Osteoblast (primary cell): ENCODE measurements at regions not wholly inside any gene's neighbourhood (a gene's known extent, or its start where the extent isn't known, plus 50 kb on each side); places are given as distances from the start of the nearest gene placed in this dataset.
A peak's percentile ranks its signal among the peaks of the same experiment; 100 is the strongest.

Source experiments
- DNase-seq: peaks from one replicate; pipeline ENCODE4 v3.0.0; 2011; ENCODE audit warnings: low spot score, mixed read lengths; ENCODE audit not compliant: insufficient read length; ENCODE audit errors: missing footprints
- H2AFZ ChIP-seq: 2 replicates; pipeline ENCODE4 v1.6.0; 2011; ENCODE audit warnings: mild to moderate bottlenecking, low read length
- H3K27ac ChIP-seq: 2 replicates; pipeline ENCODE4 v1.5.1; 2011; ENCODE audit warnings: mild to moderate bottlenecking, low read depth, low read length, moderate library complexity
- H3K27me3 ChIP-seq: 2 replicates; pipeline ENCODE4 v1.6.0; 2012; ENCODE audit warnings: mild to moderate bottlenecking, control low read depth, inconsistent platforms, low read length, moderate library complexity; ENCODE audit not compliant: insufficient read depth
- H3K36me3 ChIP-seq: 2 replicates; pipeline ENCODE4 v1.5.1; 2011; ENCODE audit warnings: mild to moderate bottlenecking, low read length, control low read depth, moderate library complexity; ENCODE audit not compliant: insufficient read depth
- H3K4me1 ChIP-seq: 2 replicates; pipeline ENCODE4 v1.5.1; 2011; ENCODE audit warnings: mild to moderate bottlenecking, low read length, control low read depth, moderate library complexity; ENCODE audit not compliant: insufficient read depth
- H3K4me2 ChIP-seq: 2 replicates; pipeline ENCODE4 v1.6.0; 2011; ENCODE audit warnings: mild to moderate bottlenecking, low read length; ENCODE audit not compliant: insufficient read depth
- H3K4me3 ChIP-seq: fragments of 200-600 bp; sonication (generic); 3 replicates; pipeline ENCODE4 v1.5.1; 2012; ENCODE audit warnings: mild to moderate bottlenecking, low read length, inconsistent platforms; ENCODE audit not compliant: insufficient read depth
- H3K79me2 ChIP-seq: 2 replicates; pipeline ENCODE4 v1.6.0; 2012; ENCODE audit warnings: mild to moderate bottlenecking, low read length, control low read depth, inconsistent platforms; ENCODE audit not compliant: insufficient read depth
- H3K9me3 ChIP-seq: 2 replicates; pipeline ENCODE4 v1.5.1; 2011; ENCODE audit warnings: low read depth, low read length, control low read depth
- H4K20me1 ChIP-seq: 2 replicates; pipeline ENCODE4 v1.6.0; 2012; ENCODE audit warnings: mild to moderate bottlenecking, low read length, control low read depth; ENCODE audit not compliant: insufficient read depth
- TF ChIP-seq, protein P1 (sequence below): IDR thresholded peaks from 2 replicates; pipeline ENCODE4 v1.5.1; 2011; ENCODE audit warnings: mild to moderate bottlenecking, low read depth, low read length, moderate library complexity; ENCODE audit errors: extremely low read depth

- H3K4me3 ChIP-seq = no peak overlapping the region
- no peak for DNase-seq
- no peaks in the 10 kb centered on the region for H3K36me3 ChIP-seq
- H3K27me3 ChIP-seq = peaks cover 4% of the 10 kb centered on the region
- H2AFZ ChIP-seq = no peak overlapping the region
- peaks cover under 1% of the 10 kb centered on the region for H3K4me1 ChIP-seq
- no peak overlapping the region for H3K27ac ChIP-seq
- H3K79me2 ChIP-seq = no peaks in the 10 kb centered on the region
- H3K9me3 ChIP-seq = no peaks in the 10 kb centered on the region
- no peaks in the 10 kb centered on the region for H4K20me1 ChIP-seq
- H3K4me2 ChIP-seq = no peak overlapping the region
- TF ChIP-seq, protein P1, sequence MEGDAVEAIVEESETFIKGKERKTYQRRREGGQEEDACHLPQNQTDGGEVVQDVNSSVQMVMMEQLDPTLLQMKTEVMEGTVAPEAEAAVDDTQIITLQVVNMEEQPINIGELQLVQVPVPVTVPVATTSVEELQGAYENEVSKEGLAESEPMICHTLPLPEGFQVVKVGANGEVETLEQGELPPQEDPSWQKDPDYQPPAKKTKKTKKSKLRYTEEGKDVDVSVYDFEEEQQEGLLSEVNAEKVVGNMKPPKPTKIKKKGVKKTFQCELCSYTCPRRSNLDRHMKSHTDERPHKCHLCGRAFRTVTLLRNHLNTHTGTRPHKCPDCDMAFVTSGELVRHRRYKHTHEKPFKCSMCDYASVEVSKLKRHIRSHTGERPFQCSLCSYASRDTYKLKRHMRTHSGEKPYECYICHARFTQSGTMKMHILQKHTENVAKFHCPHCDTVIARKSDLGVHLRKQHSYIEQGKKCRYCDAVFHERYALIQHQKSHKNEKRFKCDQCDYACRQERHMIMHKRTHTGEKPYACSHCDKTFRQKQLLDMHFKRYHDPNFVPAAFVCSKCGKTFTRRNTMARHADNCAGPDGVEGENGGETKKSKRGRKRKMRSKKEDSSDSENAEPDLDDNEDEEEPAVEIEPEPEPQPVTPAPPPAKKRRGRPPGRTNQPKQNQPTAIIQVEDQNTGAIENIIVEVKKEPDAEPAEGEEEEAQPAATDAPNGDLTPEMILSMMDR = no peak
These were observed 89.2 kb upstream of the GPM6B start for GRCh38 chrX:13906093-13906492.

- no peaks in the 10 kb centered on the region for H3K9me3 ChIP-seq
- no peak for DNase-seq
- no peaks in the 10 kb centered on the region for H3K79me2 ChIP-seq
- H3K27me3 ChIP-seq = peaks cover 4% of the 10 kb centered on the region
- TF ChIP-seq, protein P1 = no peak
- no peak overlapping the region for H3K4me3 ChIP-seq
- H3K27ac ChIP-seq = no peak overlapping the region
- no peaks in the 10 kb centered on the region for H3K36me3 ChIP-seq
- peaks cover 12% of the 10 kb centered on the region for H3K4me1 ChIP-seq
- H3K4me2 ChIP-seq = no peak overlapping the region
- H4K20me1 ChIP-seq = no peaks in the 10 kb centered on the region
- H2AFZ ChIP-seq = no peak overlapping the region
These were observed 86.5 kb upstream of the GPM6B start for GRCh38 chrX:13903405-13903804.

DNA sequence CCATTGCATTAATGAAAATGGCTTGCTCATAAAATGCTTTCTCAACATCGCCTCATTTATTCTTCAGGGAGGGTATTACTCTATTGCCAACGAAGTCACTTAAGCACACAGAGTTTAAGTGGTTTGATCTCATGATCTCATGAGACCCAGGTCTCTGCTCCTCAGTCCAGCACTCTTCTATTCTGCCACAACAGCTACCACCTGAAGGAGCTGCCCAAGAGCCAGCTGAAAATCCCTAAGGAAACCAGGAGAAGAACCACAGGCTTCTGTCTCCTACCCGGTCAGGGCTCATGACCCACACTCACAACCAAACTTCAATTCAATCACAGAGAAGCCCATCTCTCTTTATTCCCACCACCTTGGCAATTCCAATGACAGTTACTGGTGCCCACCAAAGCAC, 85.5 kb upstream of the GPM6B start:
- no peaks in the 10 kb centered on the region for H3K9me3 ChIP-seq
- H3K27me3 ChIP-seq = no peaks in the 10 kb centered on the region
- H3K4me2 ChIP-seq = no peak overlapping the region
- no peak for DNase-seq
- TF ChIP-seq, protein P1 = no peak
- peaks cover 20% of the 10 kb centered on the region for H3K4me1 ChIP-seq
- no peaks in the 10 kb centered on the region for H3K36me3 ChIP-seq
- H2AFZ ChIP-seq = no peak overlapping the region
- no peaks in the 10 kb centered on the region for H4K20me1 ChIP-seq
- H3K4me3 ChIP-seq = no peak overlapping the region
- no peak overlapping the region for H3K27ac ChIP-seq
- no peaks in the 10 kb centered on the region for H3K79me2 ChIP-seq

- H3K4me2 ChIP-seq = no peak overlapping the region
- no peak overlapping the region for H3K4me3 ChIP-seq
- DNase-seq = no peak
- H3K9me3 ChIP-seq = no peaks in the 10 kb centered on the region
- peaks cover 20% of the 10 kb centered on the region for H3K4me1 ChIP-seq
- no peaks in the 10 kb centered on the region for H3K79me2 ChIP-seq
- H3K36me3 ChIP-seq = no peaks in the 10 kb centered on the region
- H3K27me3 ChIP-seq = no peaks in the 10 kb centered on the region
- H2AFZ ChIP-seq = peak overlapping the region; percentile 8
- TF ChIP-seq, protein P1 = no peak
- no peaks in the 10 kb centered on the region for H4K20me1 ChIP-seq
- no peak overlapping the region for H3K27ac ChIP-seq
These were observed 84.5 kb upstream of the GPM6B start for GRCh38 chrX:13901354-13901753.
